HG03457 (cell line): ENCODE measurements at regions not wholly inside any gene's neighbourhood (a gene's known extent, or its start where the extent isn't known, plus 50 kb on each side); places are given as distances from the start of the nearest gene placed in this dataset.
"Not testable (repeated sequence)": the region's sequence is repeated elsewhere in the genome, so short reads cannot be mapped to it uniquely, and the experiment has no call there.

Experiments used
- ATAC-seq: cut with Tn5 transposase; IDR thresholded peaks from one replicate; pipeline ENCODE4 v1.9.1; 2021; ENCODE audit warnings: moderate number of reproducible peaks; ENCODE audit not compliant: unreplicated experiment

- ATAC-seq: no peak
Measured at GRCh38 chrX:112577146-112577545, 102.6 kb downstream of the LHFPL1 start.

GRCh38 chrX:112571388-112571787, 108.3 kb downstream of the LHFPL1 start:
- peak; percentile 67 for ATAC-seq

GRCh38 chrX:112555831-112556230, 123.9 kb downstream of the LHFPL1 start:
- no peak for ATAC-seq

- no peak for ATAC-seq
Measured at GRCh38 chrX:112545051-112545450, 134.7 kb downstream of the LHFPL1 start.

GRCh38 chrX:112536544-112536943, 143.2 kb downstream of the LHFPL1 start:
- no peak for ATAC-seq

GRCh38 chrX:112527903-112528302, 151.8 kb downstream of the LHFPL1 start:
- ATAC-seq: no peak

- no peak for ATAC-seq
Measured at GRCh38 chrX:112521676-112522075, 158.1 kb downstream of the LHFPL1 start.

- no peak for ATAC-seq
Measured at GRCh38 chrX:112520124-112520523, 159.6 kb downstream of the LHFPL1 start.

GRCh38 chrX:112513154-112513553, 166.6 kb downstream of the LHFPL1 start:
- no peak for ATAC-seq

- no peak for ATAC-seq
Measured at GRCh38 chrX:112512509-112512908, 167.2 kb downstream of the LHFPL1 start.

- no peak for ATAC-seq
Measured at GRCh38 chrX:112510629-112511028, 169.1 kb downstream of the LHFPL1 start.

GRCh38 chrX:112477653-112478052, 202.1 kb downstream of the LHFPL1 start:
- no peak for ATAC-seq

GRCh38 chrX:112473654-112474053, 206.1 kb downstream of the LHFPL1 start:
- no peak for ATAC-seq

- ATAC-seq: no peak
Measured at GRCh38 chrX:112470551-112470950, 209.2 kb downstream of the LHFPL1 start.

GRCh38 chrX:112461949-112462450, 217.7 kb downstream of the LHFPL1 start:
- not testable (repeated sequence) for ATAC-seq

- ATAC-seq: no peak
Measured at GRCh38 chrX:112457788-112458187, 221.9 kb downstream of the LHFPL1 start.

GRCh38 chrX:112450810-112451209, 228.9 kb downstream of the LHFPL1 start:
- ATAC-seq: no peak

- no peak for ATAC-seq
Measured at GRCh38 chrX:112440277-112440676, 239.5 kb downstream of the LHFPL1 start.

- ATAC-seq: no peak
Measured at GRCh38 chrX:112424166-112424565, 255.6 kb downstream of the LHFPL1 start.

- ATAC-seq: no peak
Measured at GRCh38 chrX:112391313-112391712, 288.4 kb downstream of the LHFPL1 start.

GRCh38 chrX:112381649-112382298, 298.0 kb downstream of the LHFPL1 start:
- not testable (repeated sequence) for ATAC-seq

GRCh38 chrX:112380541-112381278, 298.1 kb upstream of the TRPC5 start:
- no peak for ATAC-seq
